ENCODE measurements at regions not wholly inside any gene's neighbourhood (a gene's known extent, or its start where the extent isn't known, plus 50 kb on each side); places are given as distances from the start of the nearest gene placed in this dataset.

GRCh38 chr4:13852411-13852810 lies 224.9 kb upstream of the BOD1L1 start:
- H3K27ac ChIP-seq (ENCODE audit: low read depth, low read length): no peak overlapping the region
- no peak overlapping the region for H2AK5ac ChIP-seq (ENCODE audit: low read depth, low read length)
- H3K79me2 ChIP-seq (ENCODE audit: control insufficient read depth in 1 of 2, insufficient read depth in 2 of 2, low read length in 2 of 2): no peaks in the 10 kb centered on the region
- H3K4me2 ChIP-seq (ENCODE audit: insufficient read depth in 1 of 2, low read depth in 2 of 2, low read length in 2 of 2): no peak overlapping the region
- H2BK120ac ChIP-seq (replicated peaks; ENCODE audit: low read depth, low read length): no peak overlapping the region
- no peaks in the 10 kb centered on the region for H4K20me1 ChIP-seq (replicated peaks in 1 of 2; ENCODE audit: control insufficient read depth in 1 of 2, insufficient read depth in 2 of 2, low read length in 2 of 2)
- no peaks in the 10 kb centered on the region for H3K27me3 ChIP-seq (replicated peaks in 1 of 4; ENCODE audit: control insufficient read depth in 3 of 4, extremely low read depth in 1 of 4, insufficient read depth in 3 of 4, low read length in 3 of 4)
- no peak overlapping the region for H4K5ac ChIP-seq (ENCODE audit: insufficient read length, low read depth, low read length)
- H4K8ac ChIP-seq (ENCODE audit: extremely low read depth, insufficient read depth, low read length): no peak overlapping the region
- H2AFZ ChIP-seq (ENCODE audit: low read length): no peak overlapping the region
- H3K56ac ChIP-seq (replicated peaks; ENCODE audit: insufficient read length, low read depth, low read length): no peak overlapping the region
- H3K23ac ChIP-seq (ENCODE audit: insufficient read length): no peak overlapping the region
- H2BK12ac ChIP-seq (ENCODE audit: low read depth, low read length): no peak overlapping the region
- H3K4ac ChIP-seq (replicated peaks; ENCODE audit: insufficient read length, low read depth, low read length): no peak overlapping the region
- no peak for FAIRE-seq
- H3K36me3 ChIP-seq (ENCODE audit: control insufficient read depth in 2 of 4, insufficient read depth in 4 of 4, low read length in 3 of 4): no peaks in the 10 kb centered on the region; a peak in 1 of 8 replicates
- DNase-seq (ENCODE audit: low read depth in 1 of 2, low spot score in 2 of 2): no peak
- no peak overlapping the region for H3K14ac ChIP-seq (ENCODE audit: insufficient read length)
- no peak overlapping the region for H3K4me3 ChIP-seq (ENCODE audit: extremely low read depth in 1 of 4, insufficient read depth in 2 of 4, low read depth in 3 of 4, low read length in 4 of 4)
- H3K79me1 ChIP-seq (ENCODE audit: low read depth, low read length): no peaks in the 10 kb centered on the region
- H3K23me2 ChIP-seq (ENCODE audit: low read depth, low read length): no peaks in the 10 kb centered on the region
- H2BK5ac ChIP-seq (ENCODE audit: low read depth, low read length): no peak overlapping the region
- 85% methylated on average over 1 of the region's 1 CpG; no CpG with 5 or more reads in 1 of the 2 experiments for WGBS, 2 experiments (ENCODE audit: extremely low coverage in 1 of 2, insufficient coverage in 1 of 2, insufficient read length in 1 of 2, insufficient replicate concordance in 2 of 2, low coverage in 1 of 2, low lambda C conversion rate in 2 of 2, missing lambda C conversion rate in 1 of 2)
- CTCF ChIA-PET (ENCODE audit: partially characterized antibody): no interaction called here
- H3K9ac ChIP-seq (replicated peaks in 1 of 4; ENCODE audit: extremely low read depth in 1 of 4, low read depth in 3 of 4, low read length in 3 of 4): no peak overlapping the region
- H2BK15ac ChIP-seq (ENCODE audit: low read length): no peak overlapping the region
- no peak overlapping the region for H2BK20ac ChIP-seq (ENCODE audit: low read length)
- H4K91ac ChIP-seq (replicated peaks; ENCODE audit: insufficient read length, low read length): no peak overlapping the region
- no peak overlapping the region for H3K18ac ChIP-seq (ENCODE audit: extremely low read depth, low read length)
- POLR2A ChIA-PET (ENCODE audit: partially characterized antibody): interaction anchor here (0.6 kb wide), 1 partner anchor 1556 kb away, joined by 3 read pairs; no protein-coding TSS in a partner anchor
- no peak for TF ChIP-seq HDAC2 (IDR thresholded peaks at IDR 0.05; ENCODE audit: borderline replicate concordance in 1 of 2, low read depth in 2 of 2, low read length in 2 of 2)
- no peaks in the 10 kb centered on the region for H3K9me3 ChIP-seq (ENCODE audit: insufficient read depth in 2 of 2, low read depth in 1 of 2, low read length in 1 of 2)
- H3K4me1 ChIP-seq (replicated peaks in 1 of 4; ENCODE audit: control insufficient read depth in 3 of 4, insufficient read depth in 4 of 4, low read length in 3 of 4): peaks cover 0 to 8% (median 0%) of the 10 kb centered on the region in 4 experiments; a peak in 2 of 7 replicates

Measured in H1 (cell line).